DMS 273 treated with DMSO at 0.1 percent for 48 hours (cell line): ENCODE measurements at regions not wholly inside any gene's neighbourhood (a gene's known extent, or its start where the extent isn't known, plus 50 kb on each side); places are given as distances from the start of the nearest gene placed in this dataset.

Experiments
- DNase-seq: peaks from one replicate; lab custom pipeline; 2025; lab: John Stamatoyannopoulos, UW

DNA sequence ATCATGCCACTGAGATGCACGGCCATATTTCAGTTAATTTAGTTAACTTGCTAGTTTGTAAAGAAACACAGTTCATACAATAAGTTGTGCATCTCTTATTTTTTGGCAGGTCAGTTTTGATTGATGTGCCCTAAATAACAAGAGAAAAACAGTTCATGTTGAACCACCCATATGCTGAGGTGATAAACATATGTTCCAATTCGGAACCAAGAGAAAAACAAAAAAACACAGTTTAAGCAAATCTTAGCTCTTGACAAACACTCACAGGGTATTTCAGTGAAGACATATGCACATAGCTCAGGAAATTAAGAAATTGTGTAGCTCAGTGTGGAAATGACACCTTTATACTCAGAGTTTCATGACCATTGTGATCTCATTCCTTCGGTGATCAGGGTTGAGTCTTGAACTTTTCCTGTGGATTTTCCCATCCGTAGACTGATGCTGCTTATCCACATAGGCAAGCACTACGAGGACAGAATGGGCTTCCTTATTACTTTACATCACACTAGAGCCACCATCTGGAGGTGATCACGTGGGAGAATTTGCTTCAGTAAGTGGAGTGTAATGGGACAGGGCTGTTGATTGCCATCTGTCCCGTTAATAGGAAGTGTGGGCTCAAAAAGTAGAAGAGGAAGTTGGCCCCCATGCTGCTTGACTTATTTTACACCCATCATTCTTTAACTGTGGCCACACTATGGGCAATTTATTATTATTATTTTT lies 773.0 kb downstream of the MTRR start:
- peak; percentile 99 for DNase-seq

DNA sequence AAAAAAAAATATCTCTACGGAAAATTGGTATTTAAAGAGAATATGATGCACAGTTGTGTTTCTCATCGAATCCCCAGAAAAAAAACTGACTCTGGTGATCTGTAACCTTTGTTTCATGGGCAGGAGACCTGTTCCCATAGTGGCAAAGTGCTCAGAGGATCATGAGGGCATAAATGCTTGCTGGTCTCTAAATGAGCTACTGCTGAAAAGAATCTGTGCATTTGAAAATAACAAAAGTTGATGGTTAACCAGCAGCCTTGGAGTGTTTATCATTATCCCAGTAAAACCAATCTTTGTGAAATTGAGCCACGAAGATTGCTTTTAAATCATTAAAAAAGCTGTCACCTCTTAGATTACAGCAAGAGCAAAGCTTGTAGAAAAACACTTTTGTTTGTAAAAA lies 775.4 kb downstream of the MTRR start:
- no peak for DNase-seq

DNA sequence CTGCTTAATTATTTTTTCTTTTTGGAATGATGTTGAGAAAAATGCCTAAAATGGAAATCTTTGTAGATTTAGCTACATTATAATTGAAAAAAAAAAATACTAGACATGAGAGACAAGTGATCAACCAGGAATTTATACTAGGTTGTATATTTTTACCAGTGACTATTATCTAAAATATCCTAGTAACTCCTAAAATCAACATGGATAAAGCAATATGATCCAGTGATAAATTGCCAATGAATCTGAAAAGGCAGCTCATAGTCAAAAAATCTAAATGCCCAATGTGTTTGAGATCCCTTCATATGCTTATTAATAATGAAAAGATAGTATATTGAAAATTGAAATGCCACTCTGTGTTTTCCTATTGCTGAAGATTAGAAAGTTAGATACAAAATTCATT lies 778.2 kb downstream of the MTRR start:
- DNase-seq = no peak

DNA sequence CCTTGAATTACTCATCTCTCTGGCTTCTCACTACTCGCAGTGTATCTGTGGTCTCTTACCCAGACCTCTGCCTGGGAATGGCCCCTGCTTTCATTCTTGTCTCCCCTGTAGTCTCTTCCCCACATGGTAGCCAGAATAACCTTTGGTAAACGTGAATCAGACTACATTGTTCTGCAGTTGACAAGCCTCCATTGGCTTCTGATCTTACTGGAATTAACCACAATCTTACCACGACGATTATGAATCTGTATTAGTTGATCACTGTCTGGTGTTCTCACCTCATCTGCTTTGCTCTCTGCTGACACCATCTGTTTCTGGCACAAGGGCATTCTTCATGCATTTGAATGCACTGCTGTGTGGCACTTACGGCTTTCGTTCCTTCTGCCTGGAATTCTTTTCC lies 781.2 kb downstream of the MTRR start:
- peak; percentile 75 for DNase-seq

DNA sequence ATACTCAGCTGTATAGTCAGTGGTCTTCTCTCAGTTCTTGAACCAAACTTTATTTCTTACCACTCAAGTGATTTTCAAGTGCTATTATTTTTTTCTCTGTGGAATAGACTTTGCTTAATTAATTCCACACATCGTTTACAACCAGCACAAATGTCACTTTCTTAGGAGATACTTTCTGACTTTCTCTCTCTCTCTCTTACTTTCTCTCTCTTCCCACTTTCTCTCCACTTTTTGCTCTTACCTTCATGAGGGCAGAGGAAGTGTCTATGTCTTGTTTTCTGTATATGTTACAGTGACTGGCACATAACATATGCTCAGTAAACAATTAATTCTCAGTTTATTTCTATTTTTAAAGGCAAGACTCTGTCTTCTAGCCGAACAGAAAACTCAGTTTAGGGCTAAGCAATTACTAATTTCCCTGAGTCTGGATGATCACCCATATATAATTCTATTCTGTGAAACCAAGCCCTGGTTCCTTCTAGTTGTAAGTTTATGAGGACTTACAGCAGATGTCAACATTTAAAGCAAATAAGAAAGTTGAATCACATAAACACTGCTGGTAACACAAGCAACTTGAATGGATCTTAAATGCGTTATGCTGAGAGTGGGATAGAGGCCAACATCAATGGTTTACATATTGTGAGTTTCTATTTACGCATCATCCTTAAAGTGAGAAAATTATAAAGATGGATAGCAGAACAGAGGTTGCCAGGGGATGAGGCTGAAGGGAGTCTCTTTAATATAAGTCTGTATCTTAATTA lies 791.4 kb downstream of the MTRR start:
- no peak for DNase-seq

DNA sequence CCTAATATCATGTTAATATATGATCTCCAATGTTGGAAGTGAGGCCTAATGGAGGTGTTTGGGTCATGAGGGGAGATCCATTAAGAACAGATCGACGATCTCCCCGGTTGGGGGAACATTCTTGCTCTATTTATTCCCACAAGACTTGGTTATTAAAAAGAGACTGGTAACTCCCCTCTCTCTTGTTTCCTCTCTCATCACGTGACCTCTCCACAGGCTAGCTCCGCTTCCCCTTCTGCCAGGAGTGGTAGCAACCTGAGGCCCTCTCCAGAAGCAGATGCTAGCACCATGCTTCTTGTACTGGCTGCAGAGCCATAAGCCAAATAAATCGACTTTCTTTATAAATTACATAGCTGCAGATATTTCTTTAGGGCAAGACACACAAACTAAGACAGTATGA lies 794.4 kb downstream of the MTRR start:
- no peak for DNase-seq

DNA sequence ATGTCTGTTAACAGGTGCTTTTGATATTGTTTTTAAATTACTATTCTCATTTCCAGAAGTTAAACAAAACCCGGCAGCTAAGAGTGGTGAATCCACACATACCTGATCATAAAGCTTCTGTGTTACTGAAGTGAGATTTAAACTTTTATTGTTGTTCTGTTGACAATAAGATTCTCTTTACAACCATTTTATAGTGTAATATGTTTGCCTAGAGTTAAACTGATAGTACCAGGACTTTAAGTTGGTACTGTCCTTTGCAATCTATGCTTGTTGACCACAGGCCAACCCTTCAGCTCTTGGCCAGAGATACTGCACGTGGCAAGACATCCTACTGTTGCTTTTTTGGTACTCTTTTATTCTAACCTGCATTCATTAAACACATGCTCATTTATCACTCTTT lies 806.2 kb downstream of the MTRR start:
- no peak for DNase-seq

DNA sequence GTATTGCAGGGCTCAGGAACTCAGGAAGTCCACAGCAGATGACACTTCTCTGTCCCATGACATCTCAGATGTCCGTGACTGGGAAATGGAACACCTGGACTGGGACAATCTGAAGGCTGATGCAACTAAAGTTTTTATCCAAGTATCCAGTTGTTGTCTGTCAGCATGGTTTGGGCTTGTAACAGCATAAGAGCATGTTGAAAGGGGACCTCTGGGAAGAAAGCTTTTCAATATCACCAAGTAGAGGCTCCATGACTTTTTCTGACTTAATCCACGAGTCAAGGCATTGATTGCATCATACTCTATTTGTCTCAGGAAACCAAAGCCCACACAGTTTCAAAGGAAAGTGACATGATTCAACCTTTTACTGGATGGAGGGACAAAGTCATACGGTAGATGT lies 807.7 kb downstream of the MTRR start:
- no peak for DNase-seq

DNA sequence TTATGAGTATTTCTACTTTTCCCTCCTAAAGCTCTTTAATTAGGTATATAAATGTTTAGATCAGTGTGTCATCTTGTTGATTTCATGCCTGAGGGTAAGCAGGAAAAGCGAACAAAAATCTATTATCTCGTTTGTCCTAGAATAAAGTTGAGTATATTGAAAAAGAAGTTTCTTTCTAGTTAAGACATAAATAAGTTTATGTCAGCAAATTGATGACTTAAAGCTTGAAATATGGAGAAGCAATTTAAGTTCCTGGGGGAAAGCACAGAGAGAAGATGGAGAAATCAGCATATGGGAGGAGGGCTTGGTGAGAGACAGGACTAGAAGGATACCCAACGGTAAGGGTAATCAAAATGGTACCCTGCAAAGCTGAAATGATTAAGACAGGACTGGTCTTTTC lies 813.4 kb downstream of the MTRR start:
- no peak for DNase-seq

DNA sequence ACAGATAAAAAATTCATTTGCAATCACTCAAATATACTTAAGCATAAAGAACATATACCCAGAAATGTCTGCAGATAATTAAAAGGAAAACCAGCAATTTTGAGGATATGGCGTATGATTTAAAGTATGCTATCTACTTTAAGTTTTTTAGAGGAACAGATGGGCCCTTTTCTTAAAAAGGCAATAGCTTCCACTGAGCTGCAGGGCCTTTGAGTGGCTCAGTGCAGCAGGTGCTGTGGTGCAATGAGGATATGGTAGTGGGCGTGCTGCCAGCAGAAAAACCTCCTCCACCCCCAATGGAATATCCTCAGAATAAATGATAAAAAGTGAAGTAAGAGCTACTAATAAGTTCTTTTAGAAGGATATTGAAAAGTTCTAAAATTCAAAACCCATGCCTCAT lies 814.5 kb downstream of the MTRR start:
- peak; percentile 86 for DNase-seq

DNA sequence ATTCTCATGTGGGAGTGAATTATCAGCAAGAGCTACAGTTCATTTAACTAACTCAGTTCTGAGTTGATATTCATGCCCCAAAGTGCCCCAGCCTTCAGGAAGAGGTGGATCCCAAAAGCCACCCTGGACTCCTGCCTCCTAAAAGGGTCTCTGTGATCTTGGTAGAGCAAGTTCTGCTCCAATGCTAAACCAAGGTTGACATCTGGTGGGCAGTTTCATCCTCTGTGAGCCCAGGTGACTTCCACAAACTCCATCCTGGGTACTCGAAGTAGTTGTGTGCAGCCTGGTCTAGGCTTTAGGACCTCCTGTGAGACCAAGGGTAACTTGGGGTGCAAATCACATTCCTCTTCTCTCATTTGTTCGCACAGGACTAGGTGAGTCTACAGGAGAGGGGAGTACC lies 816.8 kb downstream of the MTRR start:
- peak; percentile 60 for DNase-seq

DNA sequence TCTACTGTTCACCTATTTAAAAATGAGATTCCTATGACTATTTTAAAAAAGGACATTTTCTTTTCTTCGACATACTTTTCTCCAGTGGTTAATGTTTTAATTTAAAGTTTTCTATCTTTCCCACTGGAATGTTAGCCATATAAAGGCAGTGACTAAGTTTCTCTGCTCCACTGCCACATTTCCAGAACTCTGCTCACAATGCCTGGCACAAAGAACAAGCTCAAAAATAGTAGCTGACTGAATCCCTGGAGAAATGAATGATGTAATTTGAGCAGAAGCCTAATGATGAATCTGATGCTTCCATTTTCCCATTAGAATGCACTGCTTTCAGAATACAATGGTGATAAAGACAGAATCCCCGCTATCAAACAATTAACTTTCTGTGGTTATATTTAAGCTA lies 817.8 kb downstream of the MTRR start:
- DNase-seq = no peak

DNA sequence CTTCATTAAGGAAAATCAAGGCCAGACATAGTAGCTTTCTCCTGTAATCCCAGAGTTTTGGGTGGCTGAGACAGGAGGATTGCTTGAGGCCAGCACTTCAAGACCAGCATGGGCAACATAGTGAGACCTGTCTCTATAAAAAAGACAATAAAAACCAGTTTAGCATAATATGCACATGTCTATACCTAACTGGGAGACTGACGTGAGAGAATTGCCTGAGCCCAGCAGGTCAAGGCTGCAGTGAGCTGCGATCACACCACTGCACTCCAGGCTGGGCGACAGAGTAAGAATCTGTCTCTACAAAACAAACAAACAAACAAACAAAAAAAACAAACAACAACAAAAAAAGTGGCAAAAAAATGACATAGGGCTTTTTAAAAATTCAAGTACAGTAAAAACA lies 820.8 kb downstream of the MTRR start:
- DNase-seq = no peak

DNA sequence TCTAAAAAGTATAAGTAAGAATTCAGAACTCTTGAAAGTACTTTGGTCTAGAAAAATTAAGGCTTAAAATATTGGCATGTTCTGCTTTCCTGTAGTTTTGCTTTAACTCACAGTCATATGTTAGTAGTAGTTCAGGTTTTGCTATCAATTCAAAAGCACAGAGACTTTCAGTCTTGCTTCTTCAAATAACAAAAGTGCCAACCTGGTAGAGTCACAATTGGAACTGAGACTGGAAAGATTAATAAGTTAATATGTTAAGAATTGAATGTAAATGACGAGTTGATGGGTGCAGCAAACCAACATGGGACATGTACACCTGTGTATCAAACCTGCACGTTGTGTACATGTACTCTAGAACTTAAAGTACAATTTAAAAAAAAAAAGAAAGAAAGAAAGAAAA lies 822.3 kb downstream of the MTRR start:
- DNase-seq = no peak

DNA sequence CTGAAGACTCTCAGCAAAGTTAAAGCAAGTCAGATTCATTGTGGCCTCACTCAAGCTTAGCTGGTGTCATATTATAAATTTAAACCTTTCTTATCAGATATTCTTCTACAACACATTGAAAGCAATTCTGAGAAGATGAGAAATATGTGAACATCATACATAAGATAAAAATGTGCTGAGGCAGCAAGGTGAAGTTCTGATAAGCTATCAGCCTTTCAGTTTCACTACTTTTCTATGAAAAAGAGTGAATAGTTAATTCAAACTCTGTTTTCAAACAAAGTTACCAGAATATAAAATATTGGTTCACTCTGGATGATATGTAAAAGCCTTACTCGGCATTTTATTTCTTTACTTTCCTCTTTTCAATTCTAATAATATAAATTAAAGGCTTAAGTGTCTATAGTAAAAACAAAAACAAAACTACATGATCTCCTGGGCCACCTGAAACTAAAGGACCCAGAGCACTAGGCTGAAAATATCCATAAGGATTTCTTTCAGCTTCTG lies 824.4 kb downstream of the MTRR start:
- DNase-seq = no peak

DNA sequence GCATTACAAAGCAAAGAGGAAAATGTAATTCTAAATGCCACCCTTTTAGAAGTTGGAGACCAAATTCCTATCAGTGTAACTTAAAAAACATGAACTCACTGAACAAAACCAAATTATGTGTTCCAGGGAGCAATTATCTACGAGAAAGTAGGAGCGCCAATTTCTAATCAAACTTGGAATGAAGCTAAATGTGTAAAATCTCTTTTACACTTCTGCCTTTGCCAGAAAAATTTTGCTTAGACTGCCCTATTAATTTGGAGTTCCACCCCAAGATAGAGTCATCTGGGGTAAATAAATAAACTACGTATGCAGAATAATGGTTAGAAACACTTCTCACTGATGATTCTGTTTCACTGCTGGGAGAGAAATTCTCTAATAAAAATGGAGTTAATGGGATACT lies 825.6 kb downstream of the MTRR start:
- DNase-seq = no peak

DNA sequence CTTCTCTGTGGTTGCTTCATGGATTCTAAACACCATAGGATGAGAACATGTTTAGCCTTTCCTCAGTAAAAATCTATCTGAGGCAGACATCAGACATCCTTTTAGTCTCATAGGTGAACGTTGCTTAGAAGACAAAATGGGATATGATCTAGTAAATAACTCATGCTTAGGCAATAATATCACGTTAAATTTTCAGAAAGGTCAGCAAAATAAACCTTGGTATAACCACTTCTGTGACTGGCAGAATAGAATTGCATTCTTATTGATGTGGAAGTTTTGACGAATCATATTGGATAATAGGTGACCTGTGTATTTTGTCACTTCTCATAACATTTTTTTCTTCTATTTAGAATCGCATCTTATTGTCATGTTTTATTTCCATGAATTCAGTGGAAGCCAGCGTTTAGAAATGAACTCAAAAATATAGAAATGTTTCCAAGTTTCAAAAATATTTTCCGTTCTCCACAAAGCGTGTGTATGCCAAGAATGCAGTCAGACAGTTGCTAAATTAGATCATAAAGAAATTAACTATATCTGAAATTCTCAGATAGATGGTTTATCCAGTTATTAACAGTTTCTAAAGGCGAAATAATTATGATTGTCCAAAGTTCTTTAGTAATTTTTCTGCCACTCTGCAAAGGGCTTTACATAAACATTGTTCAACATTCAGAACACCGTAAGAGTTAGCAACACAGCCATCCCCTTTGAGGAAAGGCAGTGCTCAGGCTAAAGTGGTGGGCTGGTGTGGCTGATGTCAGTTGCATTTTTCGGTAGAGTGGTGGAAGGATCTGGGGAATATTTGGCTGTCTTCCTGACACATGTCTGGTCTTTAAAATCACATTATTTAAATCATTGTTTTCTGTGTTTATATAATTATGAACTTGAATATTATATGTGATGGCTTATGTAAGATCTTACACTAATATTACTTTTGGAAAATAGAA lies 827.2 kb downstream of the MTRR start:
- no peak for DNase-seq

DNA sequence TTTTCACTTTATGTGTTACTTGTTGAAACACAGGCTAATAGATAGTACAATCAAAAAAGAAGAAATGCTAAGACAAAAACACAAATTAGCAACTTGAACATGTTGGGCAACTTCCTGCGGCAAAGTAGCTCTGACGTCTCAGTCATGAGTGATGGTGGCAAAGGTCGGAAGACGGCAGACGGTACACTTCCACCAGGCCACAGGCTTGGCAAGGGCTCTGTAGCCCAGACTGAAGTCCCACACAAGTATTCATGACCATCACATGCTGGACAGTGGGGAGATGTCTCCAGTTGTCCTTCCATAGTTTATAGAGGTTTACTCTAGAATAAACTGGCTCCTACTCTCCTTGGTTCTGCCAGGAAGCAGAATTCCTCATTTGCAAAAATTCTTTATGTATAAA lies 831.3 kb downstream of the MTRR start:
- DNase-seq = no peak

DNA sequence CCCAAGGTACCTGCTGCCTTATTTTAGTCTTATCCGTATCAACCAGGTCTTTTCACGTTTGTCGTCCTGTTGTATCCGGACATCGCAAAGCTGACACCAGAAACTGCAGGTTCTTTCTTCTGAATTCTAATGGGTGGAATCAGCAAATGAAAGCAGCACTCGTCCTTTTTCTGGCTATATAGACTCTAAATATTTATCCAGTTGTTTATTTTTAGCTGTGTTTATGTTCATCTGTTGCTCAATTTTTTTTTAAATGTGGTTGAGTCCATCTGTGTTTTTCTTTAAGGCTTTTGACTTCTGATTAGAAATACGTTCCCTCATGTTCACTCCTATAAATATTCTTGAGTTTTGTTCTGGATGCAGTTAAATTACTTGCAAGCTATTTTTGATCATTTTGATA lies 831.7 kb downstream of the MTRR start:
- DNase-seq = no peak

DNA sequence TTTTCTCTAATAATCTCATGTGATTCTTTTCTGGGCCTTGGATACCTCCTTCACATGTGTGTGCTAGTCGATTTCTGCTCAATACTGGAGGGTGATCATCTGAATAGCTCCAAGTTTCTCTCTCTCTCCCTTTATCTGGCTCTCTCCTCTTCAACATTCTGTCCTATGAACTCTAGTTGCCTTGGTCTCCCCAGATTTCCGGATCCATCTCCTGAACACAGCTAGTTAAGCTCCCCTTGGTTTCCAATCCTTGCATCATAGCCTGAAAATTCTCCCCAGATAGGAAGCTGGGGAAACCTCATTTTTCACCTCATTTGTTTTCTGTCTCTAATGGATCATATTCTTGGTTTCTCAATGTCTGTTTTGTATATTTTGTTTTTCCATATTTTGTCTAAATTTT lies 832.3 kb downstream of the MTRR start:
- DNase-seq = no peak

DNA sequence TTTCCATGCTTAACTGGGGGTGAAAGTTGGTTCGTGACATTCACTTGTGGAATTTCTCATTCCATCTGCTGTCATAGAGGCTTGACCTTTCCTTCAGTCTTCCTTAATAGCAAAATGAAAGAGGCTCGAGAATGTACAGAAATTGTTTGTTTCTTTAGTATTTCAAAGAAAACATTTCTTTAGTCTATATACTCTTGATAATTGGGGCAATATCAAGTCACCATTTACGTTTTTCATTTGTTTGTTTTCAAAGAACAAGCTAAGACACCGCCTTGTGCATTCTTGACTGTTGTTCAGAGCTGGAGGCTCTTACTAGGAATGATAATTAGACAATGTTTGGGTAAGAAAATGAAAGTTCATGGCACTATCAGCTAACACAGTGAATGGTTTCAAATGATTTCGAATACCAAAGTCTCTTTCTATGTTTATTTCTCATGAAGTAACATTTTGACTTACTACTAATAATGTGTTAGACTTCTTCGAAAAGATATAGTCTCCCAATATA lies 835.4 kb downstream of the SEMA5A start:
- DNase-seq = no peak

DNA sequence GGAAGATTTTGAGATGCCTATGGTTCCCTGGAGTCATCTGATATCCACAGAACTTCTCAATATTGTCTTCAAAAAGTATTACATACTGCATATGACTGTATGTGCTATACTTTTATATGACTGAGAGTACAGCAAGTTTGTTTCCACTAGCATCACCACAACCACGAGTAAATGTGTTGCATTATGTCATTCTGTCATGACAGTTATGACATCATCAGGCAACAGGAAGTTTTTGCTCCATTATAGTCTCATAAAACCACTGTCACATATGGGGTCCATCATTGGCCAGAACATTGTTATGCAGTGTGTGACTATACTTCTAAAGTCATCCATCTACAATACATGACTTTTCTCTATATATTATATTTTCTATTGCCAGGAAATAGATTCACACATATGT lies 831.7 kb downstream of the SEMA5A start:
- DNase-seq = no peak
